ENCODE measurements at regions not wholly inside any gene's neighbourhood (a gene's known extent, or its start where the extent isn't known, plus 50 kb on each side); places are given as distances from the start of the nearest gene placed in this dataset.
"Not testable (repeated sequence)": the region's sequence is repeated elsewhere in the genome, so short reads cannot be mapped to it uniquely, and the experiment has no call there.

DNA sequence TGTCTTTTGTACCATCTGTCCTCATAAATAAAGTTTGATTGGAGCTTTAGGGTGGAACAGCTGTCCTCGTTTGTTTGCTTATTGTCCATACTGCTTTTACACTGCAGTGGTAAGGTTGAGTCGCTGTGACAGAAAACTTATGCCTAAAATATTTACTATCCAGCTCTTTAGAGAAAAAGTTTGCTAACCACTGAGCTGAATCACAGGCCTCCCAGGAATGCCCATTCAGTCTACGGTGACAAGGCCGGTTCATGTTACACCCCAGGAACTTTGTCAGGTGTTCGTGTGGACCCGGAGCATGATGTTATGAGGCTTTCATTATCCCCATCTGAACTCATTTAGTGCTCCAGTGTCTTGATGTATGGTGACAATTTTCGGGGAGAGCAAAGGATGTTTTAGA, 401.1 kb downstream of the SAMD5 start:
- no peak for DNase-seq (ENCODE audit: low read depth in 2 of 2)

DNA sequence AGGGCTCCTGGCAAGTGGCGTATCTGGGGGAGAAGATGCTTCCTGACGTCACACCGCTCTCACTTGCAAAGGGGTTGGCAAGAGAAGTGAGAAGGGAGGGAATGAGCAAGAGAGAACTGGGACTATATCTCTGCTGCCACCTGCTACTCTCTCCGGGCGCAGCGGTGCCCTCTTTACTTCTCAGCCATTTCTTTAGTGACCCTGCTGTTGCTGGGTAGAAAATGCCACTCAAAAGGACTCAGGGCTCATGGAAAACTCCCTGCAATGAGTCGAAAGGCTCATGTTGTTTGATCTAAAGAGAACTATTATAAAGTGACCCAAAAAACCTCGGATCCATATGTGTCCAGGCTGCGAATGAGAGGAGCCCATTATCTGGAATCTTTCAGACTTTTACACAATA, 401.8 kb downstream of the SAMD5 start:
- no peak for DNase-seq (ENCODE audit: low read depth in 2 of 2)

DNA sequence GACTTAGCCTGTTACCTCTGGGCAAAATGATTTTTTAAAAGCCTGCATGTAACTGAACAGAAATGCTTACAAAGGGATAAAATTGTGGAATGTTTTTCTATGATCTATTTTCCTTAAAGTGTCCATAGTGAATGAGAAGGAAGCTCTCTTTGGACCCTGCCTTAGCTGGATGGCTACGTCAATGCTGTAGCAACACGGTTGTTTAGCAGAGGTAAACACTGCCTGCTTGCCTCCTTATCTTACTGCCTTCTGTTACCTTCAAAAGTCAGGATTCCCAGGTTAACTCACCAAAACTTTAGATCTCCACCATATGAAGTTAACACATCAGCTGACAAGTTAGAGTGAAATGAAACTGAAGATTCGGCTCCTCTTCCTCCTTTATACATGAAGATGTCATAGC, 402.6 kb downstream of the SAMD5 start:
- DNase-seq (ENCODE audit: low read depth in 2 of 2), result no peak

DNA sequence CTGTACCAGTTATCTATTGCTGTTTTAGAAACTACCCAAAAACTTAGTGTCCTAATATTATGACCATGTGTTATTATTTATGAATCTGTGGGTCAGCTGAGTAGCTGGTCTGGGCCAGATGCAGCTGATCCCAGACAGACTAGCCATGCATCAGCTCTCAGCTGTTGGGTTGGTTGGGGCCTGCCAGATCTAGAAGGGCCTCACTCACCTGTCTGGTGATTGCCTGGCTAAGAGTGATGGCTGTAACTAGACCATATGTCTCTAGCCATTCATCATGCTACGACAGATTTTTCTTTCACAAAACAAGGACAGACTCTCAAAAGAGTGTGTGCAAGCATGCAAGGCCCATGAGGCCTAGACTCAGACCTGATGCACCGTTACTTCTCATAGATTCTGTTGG, 403.2 kb downstream of the SAMD5 start:
- no peak for DNase-seq (ENCODE audit: low read depth in 2 of 2)

DNA sequence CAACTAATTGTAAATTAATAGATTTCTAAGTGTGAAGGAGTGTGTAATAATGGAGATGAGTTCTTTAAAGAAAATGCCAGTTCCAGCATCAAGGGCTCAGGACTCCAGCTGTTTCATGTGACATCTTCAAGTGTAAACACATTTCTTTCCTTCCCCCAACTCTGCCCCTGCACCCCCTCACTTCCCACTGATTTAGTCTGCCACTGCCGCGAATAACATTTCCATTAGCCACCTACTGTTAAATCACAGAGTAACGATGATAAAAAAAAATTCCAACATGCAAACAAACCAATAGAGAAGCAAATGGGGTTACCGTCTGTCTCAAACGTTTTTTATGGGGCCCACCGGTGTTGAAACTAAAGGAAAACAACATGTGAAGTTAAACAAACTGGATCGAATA, 414.3 kb downstream of the SAMD5 start:
- DNase-seq (ENCODE audit: low read depth in 2 of 2), result no peak

DNA sequence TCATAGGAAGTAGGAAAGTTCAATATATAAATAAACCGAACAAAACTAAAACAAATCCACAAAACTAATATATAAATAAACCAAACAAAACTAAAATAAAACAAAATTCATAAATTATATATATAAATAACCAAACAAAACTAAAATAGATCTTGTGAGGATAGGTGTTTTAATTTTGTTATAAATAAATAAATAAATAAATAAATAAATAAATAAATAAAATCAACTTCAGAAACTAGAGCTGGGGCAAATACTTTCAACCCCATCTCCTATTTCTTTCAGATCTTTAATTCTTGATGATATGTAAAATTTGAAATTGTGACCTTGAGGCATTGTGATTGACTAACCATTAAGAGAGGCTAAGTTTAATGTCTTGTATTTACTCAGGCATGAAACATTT, 416.1 kb downstream of the SAMD5 start:
- DNase-seq (ENCODE audit: low read depth in 2 of 2), result no peak

DNA sequence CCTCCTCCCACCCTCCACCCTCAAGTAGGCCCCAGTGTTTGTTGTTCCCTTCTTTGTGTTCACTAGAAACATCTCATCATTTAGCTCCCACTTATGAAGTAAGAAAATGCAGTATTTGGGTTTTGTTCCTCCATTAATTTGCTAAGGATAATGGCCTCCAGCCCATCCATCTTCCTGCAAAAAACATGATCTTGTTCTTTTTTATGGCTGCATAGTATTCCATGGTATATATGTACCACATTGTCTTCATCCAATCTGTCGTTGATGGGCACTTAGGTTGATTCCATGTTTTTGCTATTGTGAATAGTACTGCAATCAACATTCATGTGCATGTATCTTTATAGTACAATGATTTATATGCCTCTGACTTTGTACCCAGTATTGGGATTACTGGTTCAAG, 416.8 kb upstream of the SASH1 start:
- no peak for DNase-seq (ENCODE audit: low read depth in 2 of 2)

DNA sequence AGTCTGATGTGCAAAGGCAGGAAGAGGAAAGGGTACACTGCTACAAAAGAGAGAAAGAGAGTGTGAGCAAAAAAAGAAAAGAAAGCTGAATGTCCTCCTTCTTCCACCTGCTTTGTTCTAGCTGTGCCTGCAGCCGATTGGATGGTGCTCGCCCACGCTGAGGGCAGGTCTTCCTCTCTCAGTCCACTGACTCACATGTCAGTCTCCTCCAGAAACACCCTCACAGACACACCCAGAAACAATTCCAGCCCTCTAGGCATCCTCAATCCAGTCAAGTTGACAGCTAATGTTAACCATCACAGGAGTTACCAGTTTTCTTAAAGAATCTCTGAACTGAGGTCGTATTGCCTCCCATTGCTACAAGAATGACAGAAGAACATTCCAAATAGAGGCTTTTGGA, 411.9 kb upstream of the SASH1 start:
- DNase-seq (ENCODE audit: low read depth in 2 of 2), result no peak

DNA sequence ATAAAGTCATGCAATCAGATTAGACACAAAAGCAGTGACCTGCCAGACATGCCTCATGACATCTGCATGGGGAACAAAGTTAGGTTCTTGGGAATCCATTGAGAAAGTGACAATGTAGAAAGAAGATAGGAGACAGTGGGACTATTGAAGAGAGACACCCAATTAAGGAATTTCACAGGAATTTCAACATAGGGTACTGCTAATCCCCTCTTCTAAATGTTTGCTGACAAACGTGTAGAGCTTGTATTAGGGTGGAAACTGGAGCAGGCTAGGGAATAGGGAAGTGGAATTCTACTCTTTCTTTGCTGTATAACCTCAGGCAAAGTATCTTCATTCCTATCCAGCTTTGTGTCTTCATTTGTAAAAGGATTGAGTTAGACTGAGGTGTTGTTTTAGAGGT, 409.4 kb upstream of the SASH1 start:
- DNase-seq (ENCODE audit: low read depth in 2 of 2), result no peak

DNA sequence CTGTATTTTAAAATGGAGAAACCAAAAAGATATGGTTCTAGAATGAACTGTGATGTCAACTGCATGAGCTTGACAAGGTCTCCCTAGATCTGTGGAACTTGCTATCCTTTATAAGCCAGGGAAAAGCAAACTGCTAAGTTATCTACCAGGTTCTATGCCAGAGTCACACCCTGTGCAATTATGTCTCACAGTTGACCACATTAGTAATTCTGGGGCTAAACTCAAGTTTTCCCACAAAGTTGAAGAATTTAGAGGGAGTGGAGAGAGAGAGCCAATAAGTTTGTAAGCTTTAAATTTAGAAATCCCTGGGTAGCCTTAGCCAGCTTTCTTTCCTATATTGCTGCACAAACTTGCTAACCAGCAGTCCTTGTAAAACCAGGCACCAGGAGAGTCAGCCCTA, 407.0 kb upstream of the SASH1 start:
- no peak for DNase-seq (ENCODE audit: low read depth in 2 of 2)

DNA sequence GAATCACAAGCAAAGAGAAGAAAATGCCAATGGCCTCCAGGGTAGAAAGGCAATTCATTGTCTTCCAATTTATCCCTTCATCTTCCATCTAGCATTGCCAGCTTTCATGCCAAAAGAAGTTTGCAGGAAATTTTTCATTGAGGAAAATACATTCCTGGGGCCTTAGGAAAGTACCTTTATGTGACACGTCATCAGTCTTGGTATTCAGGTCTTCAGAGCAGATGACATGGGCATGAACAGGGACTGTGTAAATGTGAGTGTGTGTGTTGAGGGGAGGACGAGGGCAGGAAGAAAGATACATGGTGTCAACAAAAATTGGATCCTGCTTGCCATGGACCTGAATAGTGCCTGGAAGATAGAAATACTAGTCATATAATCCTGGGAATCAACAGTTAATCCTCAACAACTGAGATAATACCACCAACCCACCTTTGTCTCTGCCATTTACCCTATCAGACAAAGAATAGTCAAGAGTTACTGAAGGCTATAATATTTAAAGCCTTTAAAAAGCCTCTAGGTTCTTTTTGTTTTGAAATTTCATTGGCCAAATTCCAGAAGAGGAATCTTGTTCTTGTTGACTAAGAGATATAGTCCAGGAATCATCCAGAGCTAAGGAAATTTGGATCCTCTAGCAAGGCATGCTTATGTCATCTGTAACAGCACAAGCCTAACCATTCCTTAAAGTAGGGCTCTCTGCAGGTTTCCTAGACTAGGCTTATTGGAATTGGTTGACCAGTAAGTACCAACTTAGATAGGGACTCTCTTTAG, 405.8 kb upstream of the SASH1 start:
- DNase-seq (ENCODE audit: low read depth in 2 of 2), result no peak

DNA sequence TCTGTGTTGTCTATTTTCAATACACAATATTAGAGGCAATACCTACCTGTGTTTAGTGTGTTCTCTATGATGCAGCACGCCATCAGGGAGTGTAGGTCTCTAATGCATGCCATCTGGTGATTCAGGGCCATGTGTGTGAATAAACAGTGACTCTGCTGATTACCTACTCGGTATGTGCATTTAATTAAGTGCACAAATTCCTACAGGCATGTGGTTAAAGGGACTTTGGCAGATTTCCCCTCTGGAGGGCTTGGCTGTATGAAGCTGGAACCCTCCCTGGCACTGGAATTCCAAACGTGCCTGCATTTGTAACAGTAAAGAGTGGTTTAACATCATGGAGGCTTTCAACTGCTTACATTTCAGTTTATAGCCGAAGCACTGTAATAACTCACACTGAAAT, 401.5 kb upstream of the SASH1 start:
- DNase-seq (ENCODE audit: low read depth in 2 of 2), result no peak

DNA sequence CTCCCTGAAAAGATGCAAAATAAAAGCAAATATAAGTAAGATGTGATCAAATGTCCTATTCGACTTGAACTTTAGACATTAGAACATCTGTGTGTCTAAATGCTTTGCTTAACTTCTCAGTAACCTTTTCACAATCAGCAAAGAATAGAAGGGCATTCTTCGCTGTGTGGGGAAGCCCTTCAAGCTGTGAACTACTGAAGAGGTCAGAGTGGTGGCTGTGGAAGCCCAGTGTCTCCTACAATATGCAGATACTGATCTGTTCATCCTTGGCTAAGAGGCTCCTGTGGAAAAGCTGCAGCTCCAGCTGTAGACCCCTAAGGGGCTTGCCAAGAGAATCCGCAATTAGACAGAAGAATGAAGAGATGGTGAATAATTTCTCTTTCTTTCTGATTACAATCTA, 400.3 kb upstream of the SASH1 start:
- no peak for DNase-seq (ENCODE audit: low read depth in 2 of 2)

DNA sequence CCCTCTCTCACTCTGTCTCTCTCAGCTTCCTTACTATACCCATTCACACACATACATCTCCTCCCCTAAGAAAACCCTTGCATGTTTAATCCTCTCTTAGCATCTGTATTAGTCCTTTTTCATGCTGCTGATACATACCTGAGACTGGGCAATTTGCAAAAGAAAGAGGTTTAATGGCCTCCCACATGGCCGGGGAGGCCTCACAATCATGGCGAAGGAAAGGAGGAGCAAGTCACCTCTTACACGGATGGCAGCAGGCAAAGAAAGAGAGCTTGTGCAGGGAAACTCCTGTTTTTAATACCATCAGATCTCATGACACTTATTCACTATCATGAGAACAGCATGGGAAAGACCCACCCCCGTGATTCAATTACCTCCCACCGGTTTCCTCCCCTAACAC, 398.5 kb upstream of the SASH1 start:
- DNase-seq (ENCODE audit: low read depth in 2 of 2), result no peak

DNA sequence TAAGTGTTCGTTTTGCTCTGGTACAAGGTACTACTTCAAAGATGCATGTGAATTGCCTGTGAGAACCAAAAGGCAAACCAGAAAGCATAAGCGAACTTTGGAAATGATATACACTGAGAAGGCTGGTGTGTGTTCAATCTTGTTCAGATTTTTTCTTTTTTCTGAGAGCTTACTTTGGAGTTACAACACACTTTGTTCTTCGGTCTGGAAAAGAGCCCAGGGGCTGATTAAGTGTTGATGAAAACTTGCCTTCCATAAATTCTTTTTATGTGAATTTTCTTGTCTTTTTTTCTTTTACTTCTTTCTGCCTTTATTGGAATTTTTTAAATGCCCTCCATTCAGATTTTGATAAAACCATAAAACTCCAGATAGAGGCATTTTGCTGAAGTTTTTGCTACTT, 395.1 kb upstream of the SASH1 start:
- no peak for DNase-seq (ENCODE audit: low read depth in 2 of 2)

DNA sequence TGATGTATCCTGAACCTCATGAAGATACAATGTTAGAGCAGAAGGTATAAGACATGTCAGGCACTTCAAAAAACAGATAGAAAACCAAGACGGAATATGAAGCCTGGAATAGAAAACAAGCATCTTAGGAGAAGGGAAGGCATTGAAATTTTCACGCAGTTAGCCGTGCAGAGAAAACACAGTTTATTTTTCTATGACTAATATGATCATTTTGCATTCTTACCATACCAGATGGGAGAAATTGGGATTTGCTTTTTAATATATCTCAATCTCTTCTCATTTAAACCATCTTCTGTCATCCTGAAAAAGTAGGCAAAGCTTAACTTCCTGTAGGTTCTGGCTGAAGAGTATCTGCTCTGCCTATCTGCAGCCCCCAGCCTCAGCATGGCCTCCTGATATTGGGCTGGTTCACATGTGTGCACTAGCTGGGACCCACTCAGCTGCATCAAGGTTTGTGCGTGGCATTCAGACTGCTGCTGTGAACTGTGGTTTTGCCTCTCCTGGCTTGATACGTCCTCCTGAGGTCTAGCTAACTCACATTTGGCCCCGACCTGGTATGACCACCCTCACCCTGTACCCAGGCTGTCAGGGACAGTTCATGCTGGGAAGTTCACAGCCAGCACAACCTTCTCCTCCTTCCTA, 392.5 kb upstream of the SASH1 start:
- no peak for DNase-seq (ENCODE audit: low read depth in 2 of 2)

DNA sequence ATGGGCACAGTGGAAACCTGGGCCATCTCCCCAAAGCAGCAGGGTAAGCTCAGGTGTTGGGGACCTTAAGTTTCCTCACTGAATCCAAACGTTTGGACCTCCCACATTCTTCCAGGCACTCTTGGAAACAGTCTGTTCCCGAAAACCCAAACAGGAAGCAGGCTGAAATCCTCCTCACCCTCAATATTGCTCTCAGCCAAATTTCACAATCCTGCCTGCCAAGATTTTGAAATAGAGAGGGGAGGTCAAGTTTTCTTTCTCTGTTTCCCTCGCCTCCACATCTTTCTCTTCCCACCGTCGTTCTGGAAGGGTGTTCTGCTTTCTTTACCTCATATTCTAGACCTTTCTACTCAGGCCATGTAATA, 392.0 kb upstream of the SASH1 start:
- no peak for DNase-seq (ENCODE audit: low read depth in 2 of 2)

DNA sequence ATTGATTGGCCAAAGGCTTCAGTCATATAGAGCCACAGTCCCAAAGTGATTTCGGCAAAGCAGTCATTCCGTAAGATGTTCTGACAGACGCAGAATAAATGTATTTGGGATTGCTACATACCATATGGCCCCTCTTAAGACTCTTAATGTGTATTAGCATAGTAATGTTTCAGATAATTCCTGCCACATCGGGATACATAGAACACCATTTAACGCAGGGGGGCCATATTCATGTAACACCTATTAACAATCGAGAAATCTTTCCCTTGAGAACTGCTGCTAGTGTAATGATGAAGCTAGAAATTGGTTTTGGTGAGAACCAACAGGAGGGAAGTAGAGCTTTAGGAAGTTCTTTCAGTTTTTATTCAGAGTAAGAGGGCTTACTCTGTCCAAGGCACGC, 390.9 kb upstream of the SASH1 start:
- no peak for DNase-seq (ENCODE audit: low read depth in 2 of 2)

DNA sequence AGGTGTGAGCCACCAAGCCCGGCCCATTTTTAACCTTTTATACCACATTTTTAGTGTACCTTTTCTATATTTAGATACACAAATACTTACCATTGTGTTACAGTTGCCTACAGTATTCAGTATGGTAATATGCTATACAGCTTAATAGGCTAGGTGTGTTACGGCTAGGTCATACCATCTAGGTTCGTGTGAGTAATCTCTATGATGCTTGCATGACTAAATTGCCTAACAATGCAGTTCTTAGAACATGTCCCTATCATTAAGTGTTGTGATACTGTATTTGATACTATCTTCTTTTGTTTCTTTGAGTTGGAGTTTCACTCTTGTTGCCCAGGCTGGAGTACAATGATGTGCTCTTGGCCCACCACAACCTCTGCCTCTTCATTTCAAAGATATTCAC, 387.7 kb upstream of the SASH1 start:
- DNase-seq (ENCODE audit: low read depth in 2 of 2), result no peak

DNA sequence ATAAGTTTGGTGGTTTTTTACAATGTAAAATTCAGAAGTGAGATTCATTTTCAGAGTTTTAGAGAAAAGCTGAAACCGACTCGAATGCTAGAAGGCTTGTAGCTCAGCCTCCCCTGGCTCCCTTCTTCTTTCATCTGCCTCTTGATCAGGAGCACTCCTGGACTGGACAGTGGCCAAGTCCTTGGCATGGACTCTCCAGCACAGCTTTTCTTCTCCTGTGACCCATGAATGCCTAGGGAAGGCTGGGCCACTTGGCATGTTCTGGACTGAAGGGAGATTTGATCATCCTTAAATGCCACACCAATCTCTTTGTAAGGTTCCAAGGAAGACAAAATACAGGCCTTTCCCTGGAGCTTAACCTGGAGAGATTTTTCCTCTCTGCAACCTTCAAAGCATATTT, 384.0 kb upstream of the SASH1 start:
- no peak for DNase-seq (ENCODE audit: low read depth in 2 of 2)

DNA sequence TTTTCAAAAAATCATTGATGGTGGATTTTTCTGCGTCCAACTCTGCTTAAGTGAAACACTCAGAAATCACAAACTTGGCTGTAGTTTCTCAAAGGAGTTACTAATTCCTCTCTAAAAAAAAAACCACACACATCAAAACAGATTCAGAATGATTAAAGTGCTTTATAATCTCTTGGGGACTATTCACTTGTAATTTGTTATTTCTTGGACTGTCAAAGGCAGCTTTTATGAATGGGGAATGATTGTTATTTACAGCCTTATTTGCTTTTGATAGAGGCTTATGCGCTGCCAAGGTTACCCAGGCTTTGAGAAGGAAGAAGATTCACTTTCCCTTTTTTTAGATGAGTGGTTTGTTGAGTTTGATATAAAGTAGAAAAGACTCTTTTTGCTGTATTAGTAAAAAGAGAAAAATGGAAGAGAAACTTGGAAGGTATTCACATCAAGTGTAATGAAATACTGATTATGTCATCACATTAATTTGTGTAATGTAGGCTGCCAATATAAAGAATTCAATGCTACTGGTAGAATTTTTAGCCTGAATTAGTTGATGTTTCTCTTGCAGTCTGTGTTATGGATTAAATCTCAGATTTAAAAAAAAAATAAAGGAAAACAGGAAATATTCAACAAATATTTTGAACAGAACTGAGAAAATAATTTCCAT, 381.0 kb upstream of the SASH1 start:
- no peak for DNase-seq (ENCODE audit: low read depth in 2 of 2)

DNA sequence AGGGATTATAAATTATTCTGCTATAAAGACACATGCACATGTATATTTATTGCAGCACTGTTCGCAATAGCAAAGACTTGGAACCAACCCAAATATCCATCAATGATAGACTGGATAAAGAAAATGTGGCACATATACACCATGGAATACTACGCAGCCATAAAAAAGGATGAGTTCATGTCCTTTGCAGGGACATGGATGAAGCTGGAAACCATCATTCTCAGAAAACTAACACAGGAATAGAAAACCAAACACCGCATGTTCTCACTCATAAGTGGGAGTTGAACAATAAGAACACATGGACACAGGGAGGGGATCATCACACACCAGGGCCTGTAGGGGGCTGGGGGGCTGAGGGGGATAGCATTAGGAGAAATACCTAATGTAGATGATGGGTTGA, 377.2 kb upstream of the SASH1 start:
- DNase-seq (ENCODE audit: low read depth in 2 of 2), result not testable (repeated sequence)

DNA sequence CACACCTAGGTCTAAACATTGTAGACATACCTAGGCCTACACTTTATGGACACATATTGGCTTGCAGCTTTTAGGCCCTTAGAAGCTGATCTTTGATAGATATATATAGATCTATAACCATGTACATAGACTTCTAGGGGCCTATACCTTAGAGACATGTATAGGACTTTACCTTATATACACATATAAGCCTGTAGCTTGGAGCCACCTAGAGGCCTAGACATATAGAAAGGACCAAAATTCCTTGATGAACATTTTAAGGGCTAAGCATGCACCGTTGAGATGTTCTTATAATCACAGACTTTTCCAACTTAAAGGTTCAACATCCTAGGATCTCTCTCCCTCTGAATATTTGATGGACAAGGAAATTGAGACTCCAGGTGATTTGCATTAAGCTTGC, 371.7 kb upstream of the SASH1 start:
- DNase-seq (ENCODE audit: low read depth in 2 of 2), result no peak

All from stimulated activated CD4-positive, alpha-beta T cell treated with anti-CD3 and anti-CD28 coated beads, Interleukin-15, amount 100 ng/mL, for 48 hours (primary cell).